IMR-90 (cell line): ENCODE measurements at regions not wholly inside any gene's neighbourhood (a gene's known extent, or its start where the extent isn't known, plus 50 kb on each side); places are given as distances from the start of the nearest gene placed in this dataset.
"Not testable (repeated sequence)": the region's sequence is repeated elsewhere in the genome, so short reads cannot be mapped to it uniquely, and the experiment has no call there.

Source experiments
- ATAC-seq: fragments of 200-7000 bp; cut with Tn5 transposase; 2 replicates; pipeline ENCODE4 v1.9.1; 2020; ENCODE audit warnings: low read depth, mild to moderate bottlenecking, moderate library complexity
- BruUV-seq: library from RNA; stranded (reverse); fragments of 400-500 nt; replicated peaks from 2 replicates; lab custom pipeline; 2021; lab: Mats Ljungman, UMichigan
- CTCF ChIA-PET: fragments of 300-600 bp; formaldehyde crosslinking; extraction: SDS; loops from one replicate; lab custom pipeline; 2021; ENCODE audit warnings: antibody characterized with exemption; lab: Yijun Ruan, JAX
- POLR2A ChIA-PET: fragments of 300-600 bp; sonication (Branson Sonifier 250); formaldehyde crosslinking; loops from one replicate; lab custom pipeline; 2022; ENCODE audit warnings: antibody characterized with exemption; ENCODE audit not compliant: unreplicated experiment; lab: Charles Lee
- DNase-seq: peaks from one replicate; pipeline ENCODE4 v3.0.0; 2013
- H2AFZ ChIP-seq: replicated peaks from 2 replicates; pipeline ENCODE3; 2013; ENCODE audit warnings: low read length, mild to moderate bottlenecking; ENCODE audit not compliant: poor library complexity
- H2AK5ac ChIP-seq: 2 replicates; pipeline ENCODE4 v1.6.1; 2013; ENCODE audit warnings: low read depth, low read length, inconsistent platforms
- H2AK9ac ChIP-seq: replicated peaks from 2 replicates; pipeline ENCODE3; 2013; ENCODE audit warnings: mild to moderate bottlenecking, low read depth, low read length, moderate library complexity; ENCODE audit not compliant: poor library complexity
- H2BK120ac ChIP-seq: 2 replicates; pipeline ENCODE4 v1.6.1; 2013; ENCODE audit warnings: low read depth, low read length, inconsistent platforms
- H2BK15ac ChIP-seq: 3 replicates; pipeline ENCODE4 v1.6.1; 2013; ENCODE audit warnings: low read depth, low read length, inconsistent platforms
- H2BK20ac ChIP-seq: 2 replicates; pipeline ENCODE4 v1.6.1; 2013; ENCODE audit warnings: low read depth, mild to moderate bottlenecking, inconsistent platforms, low read length, moderate library complexity
- H2BK5ac ChIP-seq: 2 replicates; pipeline ENCODE4 v1.6.1; 2013; ENCODE audit warnings: mild to moderate bottlenecking, low read depth, low read length, inconsistent platforms; ENCODE audit not compliant: poor library complexity, severe bottlenecking
- H3K14ac ChIP-seq: replicated peaks from 2 replicates; pipeline ENCODE4 v1.6.1; 2013; ENCODE audit warnings: low read depth, low read length, inconsistent platforms
- H3K18ac ChIP-seq: 2 replicates; pipeline ENCODE4 v1.6.1; 2013; ENCODE audit warnings: low read depth, low read length, control low read depth
- H3K23ac ChIP-seq: 2 replicates; pipeline ENCODE4 v1.6.1; 2013; ENCODE audit warnings: low read depth, low read length, inconsistent platforms
- H3K27ac ChIP-seq: 2 replicates; pipeline ENCODE4 v1.5.1; 2013; ENCODE audit warnings: mild to moderate bottlenecking, control low read depth, low read length; ENCODE audit not compliant: insufficient read depth
- H3K27me3 ChIP-seq: 2 replicates; pipeline ENCODE4 v1.6.1; 2013; ENCODE audit warnings: low read length; ENCODE audit not compliant: control insufficient read depth, insufficient read depth
- H3K36me3 ChIP-seq: 2 replicates; pipeline ENCODE4 v1.6.1; 2013; ENCODE audit warnings: low read length, mixed read lengths; ENCODE audit not compliant: control insufficient read depth, insufficient read depth
- H3K4ac ChIP-seq: 2 replicates; pipeline ENCODE4 v1.6.1; 2013; ENCODE audit warnings: low read depth, low read length, inconsistent platforms
- H3K4me1 ChIP-seq: 2 replicates; pipeline ENCODE4 v1.6.1; 2013; ENCODE audit warnings: low read length, mixed read lengths; ENCODE audit not compliant: control insufficient read depth, insufficient read depth
- H3K4me2 ChIP-seq: 2 replicates; pipeline ENCODE4 v1.6.1; 2013; ENCODE audit warnings: low read depth, mild to moderate bottlenecking, control low read depth, low read length, moderate library complexity
- H3K4me3 ChIP-seq: 2 replicates; pipeline ENCODE4 v1.5.1; 2013; ENCODE audit warnings: low read depth, mild to moderate bottlenecking, control low read depth, low read length, moderate library complexity; ENCODE audit not compliant: insufficient read depth
- H3K56ac ChIP-seq: 2 replicates; pipeline ENCODE4 v1.6.1; 2013; ENCODE audit warnings: low read length, inconsistent platforms; ENCODE audit not compliant: insufficient read depth; ENCODE audit errors: extremely low read depth
- H3K79me1 ChIP-seq, 2 experiments: 2 replicates each; pipeline ENCODE4 v1.6.1; 2013; ENCODE audit warnings: low read length in 2 of 2, inconsistent platforms in 1 of 2, low read depth in 1 of 2
- H3K9ac ChIP-seq: 2 replicates; pipeline ENCODE4 v1.6.1; 2013; ENCODE audit warnings: low read depth, low read length, control low read depth
- H3K9me1 ChIP-seq: 2 replicates; pipeline ENCODE4 v1.6.1; 2013; ENCODE audit warnings: low read length, inconsistent platforms; ENCODE audit not compliant: insufficient read depth
- H3K9me3 ChIP-seq: 2 replicates; pipeline ENCODE4 v1.6.1; 2013; ENCODE audit warnings: low read length; ENCODE audit not compliant: control insufficient read depth, insufficient read depth
- H4K20me1 ChIP-seq: 2 replicates; pipeline ENCODE4 v1.6.1; 2013; ENCODE audit warnings: low read length, inconsistent platforms; ENCODE audit not compliant: insufficient read depth
- H4K5ac ChIP-seq: 2 replicates; pipeline ENCODE4 v1.6.1; 2013; ENCODE audit warnings: mild to moderate bottlenecking, low read depth, low read length, control low read depth
- H4K8ac ChIP-seq, 2 experiments: 2 replicates each; pipeline ENCODE4 v1.6.1; 2013; ENCODE audit warnings: low read depth in 2 of 2, low read length in 2 of 2, control low read depth in 1 of 2, inconsistent platforms in 1 of 2
- H4K91ac ChIP-seq: 2 replicates; pipeline ENCODE4 v1.6.1; 2013; ENCODE audit warnings: low read depth, low read length, inconsistent platforms; ENCODE audit not compliant: insufficient read depth
- BHLHE40 ChIP-seq: fragments of 150-350 bp; IDR thresholded peaks from 2 replicates; pipeline ENCODE4 v1.6.1; 2016; ENCODE audit warnings: mild to moderate bottlenecking, low read depth, low read length
- CEBPB ChIP-seq: IDR thresholded peaks from 2 replicates; pipeline ENCODE4 v1.6.1; 2012; ENCODE audit warnings: low read depth, low read length, improper control_type of control experiment
- CHD1 ChIP-seq: IDR thresholded peaks from 2 replicates; pipeline ENCODE4 v1.6.1; 2012; ENCODE audit warnings: low read depth, low read length, improper control_type of control experiment
- ELK1 ChIP-seq: fragments of 150-350 bp; IDR thresholded peaks from 2 replicates; pipeline ENCODE4 v1.6.1; 2016; ENCODE audit warnings: low read depth, mild to moderate bottlenecking, low read length, moderate library complexity, borderline replicate concordance
- FOS ChIP-seq: fragments of 150-350 bp; IDR thresholded peaks from 2 replicates; pipeline ENCODE4 v1.6.1; 2016; ENCODE audit warnings: low read depth, low read length
- MAFK ChIP-seq: IDR thresholded peaks from 2 replicates; pipeline ENCODE4 v1.6.1; 2012; ENCODE audit warnings: low read depth, low read length, improper control_type of control experiment
- NFE2L2 ChIP-seq: fragments of 150-350 bp; IDR thresholded peaks from 2 replicates; pipeline ENCODE4 v1.6.1; 2016; ENCODE audit warnings: low read depth, mild to moderate bottlenecking, low read length
- POLR2A ChIP-seq: IDR thresholded peaks from 2 replicates; pipeline ENCODE4 v1.6.1; 2012; ENCODE audit warnings: mild to moderate bottlenecking, low read depth, low read length
- RAD21 ChIP-seq: IDR thresholded peaks from 2 replicates; pipeline ENCODE4 v1.6.1; 2012; ENCODE audit warnings: low read length, improper control_type of control experiment
- WGBS, 2 experiments: methylation state at CpG; one replicate each; pipeline versions ENCODE4 v1.1.5 to v1.1.7; 2013; ENCODE audit warnings: missing lambda C conversion rate in 2 of 2; ENCODE audit not compliant: insufficient read length in 1 of 2; ENCODE audit errors: extremely low coverage in 2 of 2; 5-methylcytosine and 5-hydroxymethylcytosine counted together
- dilution Hi-C: fragments of 300-500 bp; cut with HindIII; formaldehyde crosslinking; loops from one replicate; pipeline ENCODE4 v1.14.3; 2018; ENCODE audit warnings: low sequenced_read_pairs; ENCODE audit not compliant: unreplicated experiment
- in situ Hi-C: fragments of 300-500 bp; cut with MboI; formaldehyde crosslinking; loops from 3 replicates; pipeline ENCODE4 v1.14.3; 2019; ENCODE audit warnings: low sequenced_read_pairs, inconsistent platforms, mixed read lengths
- intact Hi-C: fragments of 100-400 bp; cut with micrococcal nuclease; formaldehyde crosslinking; loops from 2 replicates; pipeline ENCODE4 v1.10.0; 2022

- Histone ChIP-seq H3K4me1 (no peaks in the 10 kb centered on the region; the same call in 1 of the 2 replicates), H3K23ac (peak overlapping the region; percentile 13; the same call in 1 of the 2 replicates), H4K20me1 (no peaks in the 10 kb centered on the region), H2AFZ (peak overlapping the region; percentile 69), H2BK5ac (peak overlapping the region; percentile 68), H3K4me3 (peak overlapping the region; percentile 11; the same call in 1 of the 2 replicates), H3K9me1 (no peaks in the 10 kb centered on the region), H4K8ac (peak overlapping the region; percentile 13 to 85; a peak in 2 of 4 replicates), H3K9ac (no peak overlapping the region), H2AK5ac (no peak overlapping the region), H3K14ac (peak overlapping the region; percentile 73), H3K36me3 (no peaks in the 10 kb centered on the region), H3K4ac (peak overlapping the region; percentile 74), H3K79me1 (no peaks in the 10 kb centered on the region), H4K91ac (0 out of 2 replicates have a peak overlapping the region, but pooled peaks have one; percentile 40), H3K27ac (peak overlapping the region; percentile 53; the same call in 1 of the 2 replicates), H3K18ac (peak overlapping the region; percentile 18; the same call in 1 of the 2 replicates), H2BK15ac (peak overlapping the region; percentile 17; the same call in 1 of the 3 replicates), H3K9me3 (no peaks in the 10 kb centered on the region), H2BK20ac (peak overlapping the region; percentile 53; the same call in 1 of the 2 replicates), H3K56ac (0 out of 2 replicates have a peak overlapping the region, but pooled peaks have one; percentile 20), H3K4me2 (peak overlapping the region; percentile 75), H2AK9ac (no peak overlapping the region), H3K27me3 (no peaks in the 10 kb centered on the region), H2BK120ac (peak overlapping the region; percentile 76), H4K5ac (peak overlapping the region; percentile 10; the same call in 1 of the 2 replicates)
- dilution Hi-C loops (no loop called here), in situ Hi-C loops (no loop called here), intact Hi-C loops (no loop called here)
- peak; percentile 90 for ATAC-seq
- BruUV-seq: no TSS peak
- WGBS, 2 experiments: no CpG with 5 or more reads among the region's 7 CpGs
- ChIA-PET CTCF (interaction anchor here (0.6 to 1.5 kb wide), 3 partner anchors 12 to 239 kb away, joined by 3 to 4 read pairs (median 3); no protein-coding TSS in a partner anchor), POLR2A (no interaction called here)
- TF ChIP-seq FOS: no peak
- TF ChIP-seq CHD1: no peak
- no peak for TF ChIP-seq RAD21
- TF ChIP-seq CEBPB: no peak
- TF ChIP-seq ELK1: no peak
- no peak for TF ChIP-seq POLR2A
- TF ChIP-seq MAFK: no peak
- no peak for TF ChIP-seq BHLHE40
- no peak for TF ChIP-seq NFE2L2
- DNase-seq: peak; percentile 25
These were observed 75.9 kb upstream of the HGF start for GRCh38 chr7:81845744-81846241.

GRCh38 chr7:81843657-81844056, 73.8 kb upstream of the HGF start:
- DNase-seq, in situ Hi-C loops, POLR2A ChIA-PET, H3K4me1 ChIP-seq, H3K4ac ChIP-seq, H4K8ac ChIP-seq, H4K20me1 ChIP-seq, H2AK5ac ChIP-seq, H3K4me3 ChIP-seq, H3K14ac ChIP-seq, H3K9me1 ChIP-seq, H3K36me3 ChIP-seq, H3K27me3 ChIP-seq, BruUV-seq, H2BK20ac ChIP-seq, H2BK5ac ChIP-seq, H3K56ac ChIP-seq, H3K23ac ChIP-seq, H4K91ac ChIP-seq, H3K18ac ChIP-seq, intact Hi-C loops, ATAC-seq, H2AK9ac ChIP-seq, H3K27ac ChIP-seq, dilution Hi-C loops, H3K79me1 ChIP-seq, H3K4me2 ChIP-seq, H3K9me3 ChIP-seq, H4K5ac ChIP-seq, H2BK120ac ChIP-seq, H2AFZ ChIP-seq, H2BK15ac ChIP-seq, CTCF ChIA-PET, H3K9ac ChIP-seq: not testable (repeated sequence)
- WGBS, 2 experiments: no CpG with 5 or more reads among the region's 2 CpGs
